ENCODE measurements at regions not wholly inside any gene's neighbourhood (a gene's known extent, or its start where the extent isn't known, plus 50 kb on each side); places are given as distances from the start of the nearest gene placed in this dataset.

DNA sequence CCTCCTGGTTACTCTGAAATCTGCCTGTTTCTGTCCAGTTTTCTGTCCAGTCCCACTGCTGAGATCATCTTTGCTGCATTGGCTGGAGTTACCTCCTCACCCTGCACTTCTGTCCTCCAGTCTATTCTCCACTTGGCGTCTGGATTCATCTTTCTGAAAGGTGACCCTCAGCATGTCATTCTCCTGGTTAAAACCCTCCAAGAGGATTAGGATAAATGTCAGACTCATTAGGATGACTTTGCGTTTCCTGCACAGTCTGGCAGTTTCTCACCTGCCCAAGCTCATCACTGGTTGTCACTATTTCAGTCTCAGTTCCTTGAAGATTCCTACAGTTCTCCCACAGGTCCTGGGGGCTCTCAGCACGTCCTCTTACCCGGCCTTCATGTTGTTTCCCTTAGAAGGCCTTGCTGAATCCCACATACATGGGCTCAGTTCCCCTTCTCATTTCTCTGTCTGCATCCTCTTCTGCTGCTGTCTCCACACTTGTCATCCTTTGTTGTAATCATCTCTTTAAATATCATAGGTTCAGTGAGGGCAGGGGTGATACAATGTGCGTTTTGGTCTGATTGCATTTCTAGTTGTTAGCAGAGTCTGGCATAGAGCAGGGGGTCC lies 374.8 kb downstream of the QKI start:
- no peak overlapping the region for H3K27ac Mint-ChIP-seq

DNA sequence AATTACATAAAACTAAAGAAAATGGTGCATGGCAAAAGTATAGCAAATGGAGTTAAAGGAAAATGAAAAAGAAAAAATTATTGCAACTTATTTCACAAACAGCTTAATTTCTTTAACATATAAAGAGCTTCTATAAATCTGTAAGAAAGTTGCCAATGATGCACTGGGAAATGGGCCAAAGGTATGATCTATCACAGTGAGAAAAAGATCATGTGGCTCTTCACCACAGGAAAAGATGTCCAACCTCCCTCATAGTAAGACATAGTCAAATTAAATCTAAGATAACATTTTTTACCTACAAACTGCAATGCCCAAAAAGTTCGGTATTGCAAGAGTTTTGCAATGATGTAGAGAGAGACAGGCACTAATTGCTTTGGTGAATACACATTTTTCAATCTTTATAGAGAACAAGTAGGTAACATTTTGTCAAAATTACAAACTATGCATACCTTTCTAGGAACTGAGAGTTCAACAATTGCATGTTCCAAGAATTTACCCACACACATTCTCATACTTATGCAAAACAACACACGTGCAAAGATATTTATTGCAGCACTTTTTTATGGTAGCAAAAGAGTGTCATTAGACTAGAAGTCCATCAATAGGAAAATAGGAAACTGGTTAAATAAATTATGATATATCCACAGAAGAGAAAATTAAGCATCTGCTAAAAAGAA lies 372.6 kb downstream of the QKI start:
- Mint-ChIP-seq H3K4me3 (no peak overlapping the region), H3K27me3 (peaks cover 16% of the 10 kb centered on the region), H3K27ac (no peak overlapping the region), H3K9me3 (peaks cover 4% of the 10 kb centered on the region), H3K4me1 (no peaks in the 10 kb centered on the region), H3K36me3 (ENCODE audit: low read depth) (no peaks in the 10 kb centered on the region)
- no peak for ATAC-seq (replicated peaks)

More for the DNA sequence above, 374.8 kb downstream of the QKI start:
- H3K9me3 Mint-ChIP-seq = no peaks in the 10 kb centered on the region
- H3K4me1 Mint-ChIP-seq = no peaks in the 10 kb centered on the region
- H3K36me3 Mint-ChIP-seq (ENCODE audit: low read depth) = no peaks in the 10 kb centered on the region
- ATAC-seq (replicated peaks) = no peak
- H3K4me3 Mint-ChIP-seq = no peak overlapping the region
- H3K27me3 Mint-ChIP-seq = peaks cover 24% of the 10 kb centered on the region

DNA sequence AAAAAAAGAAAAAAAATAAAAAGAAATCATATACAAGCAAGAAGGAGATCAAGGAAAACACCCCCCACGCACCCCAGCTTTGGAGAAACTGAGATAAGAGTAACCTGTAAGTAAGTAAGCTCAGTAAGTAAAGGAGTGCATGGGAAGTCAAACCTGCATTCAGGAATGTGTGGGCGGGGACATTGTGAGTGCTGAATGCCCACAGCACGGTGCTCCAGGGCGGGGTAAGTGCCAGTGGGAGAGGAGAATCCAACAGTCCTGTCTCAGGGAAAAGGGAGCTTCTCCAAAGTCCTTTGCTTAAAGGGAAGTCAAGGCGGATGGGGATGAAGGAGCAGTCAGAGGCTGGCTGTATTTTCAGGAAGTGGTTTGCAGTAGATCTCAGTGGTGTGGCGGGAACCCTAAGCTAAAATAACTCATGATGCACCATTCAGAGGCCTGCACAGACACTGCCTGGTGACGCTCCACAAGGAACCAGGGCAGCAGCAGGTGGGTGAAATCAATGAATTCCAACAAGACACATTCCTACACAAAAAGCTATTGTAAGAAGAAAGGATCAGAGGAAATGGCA lies 368.0 kb downstream of the QKI start:
- Mint-ChIP-seq H3K9me3 (peaks cover 4% of the 10 kb centered on the region), H3K27ac (no peak overlapping the region), H3K36me3 (ENCODE audit: low read depth) (no peaks in the 10 kb centered on the region), H3K27me3 (peaks cover 32% of the 10 kb centered on the region), H3K4me3 (no peak overlapping the region), H3K4me1 (no peaks in the 10 kb centered on the region)
- no peak for ATAC-seq (replicated peaks)

DNA sequence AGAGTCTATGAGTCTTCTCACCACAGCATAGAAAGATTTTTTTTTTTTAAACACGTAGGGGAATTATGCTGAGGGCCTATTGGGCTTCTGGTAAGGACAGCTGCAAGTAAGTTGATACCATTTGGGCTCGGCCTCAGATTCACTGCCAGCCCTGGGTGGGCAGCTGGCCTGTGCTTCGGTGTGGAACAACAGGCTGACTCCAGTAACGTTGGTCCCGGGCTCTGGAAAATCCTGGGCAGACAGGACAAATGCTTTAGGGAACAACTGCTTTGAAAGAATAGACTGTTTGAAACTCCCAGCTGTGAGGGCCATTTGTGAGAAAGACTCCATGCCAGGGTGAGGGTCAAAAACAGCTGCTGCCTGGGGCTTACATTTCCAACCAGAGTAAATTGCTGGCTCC lies 366.5 kb downstream of the QKI start:
- H3K4me1 Mint-ChIP-seq = no peaks in the 10 kb centered on the region
- no peak overlapping the region for H3K4me3 Mint-ChIP-seq
- no peak for ATAC-seq (replicated peaks)
- no peaks in the 10 kb centered on the region for H3K36me3 Mint-ChIP-seq (ENCODE audit: low read depth)
- peaks cover 4% of the 10 kb centered on the region for H3K9me3 Mint-ChIP-seq
- no peak overlapping the region for H3K27ac Mint-ChIP-seq
- peaks cover 32% of the 10 kb centered on the region for H3K27me3 Mint-ChIP-seq

DNA sequence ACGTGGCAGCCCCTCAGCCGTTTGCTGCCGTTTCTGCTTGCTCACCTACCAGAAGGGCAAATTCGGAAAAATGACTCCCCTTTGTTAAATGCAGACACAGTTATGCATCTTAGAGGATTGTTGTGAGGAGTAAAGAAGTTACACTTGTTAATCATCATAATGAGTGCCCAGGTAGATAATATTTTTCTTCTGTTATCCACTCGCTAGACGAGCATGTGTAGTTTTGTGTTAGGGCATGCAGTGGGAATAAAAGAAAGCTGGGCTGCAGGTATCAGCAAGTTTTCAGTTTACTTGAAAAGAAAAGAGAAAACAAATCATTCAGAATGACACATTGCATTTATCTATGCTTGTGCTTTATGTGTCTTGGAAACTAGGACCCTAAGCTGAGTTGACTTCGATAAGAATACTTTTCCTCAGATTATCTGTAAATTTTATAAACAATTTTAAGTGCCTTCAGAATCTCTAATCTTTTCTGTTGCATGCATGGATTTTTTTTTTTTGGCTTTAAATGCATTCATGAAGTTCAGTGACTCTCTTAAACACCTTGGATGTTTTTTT lies 365.3 kb downstream of the QKI start:
- Mint-ChIP-seq H3K4me3 (no peak overlapping the region), H3K27me3 (peaks cover 32% of the 10 kb centered on the region), H3K9me3 (peaks cover 4% of the 10 kb centered on the region), H3K36me3 (ENCODE audit: low read depth) (no peaks in the 10 kb centered on the region), H3K27ac (no peak overlapping the region), H3K4me1 (no peaks in the 10 kb centered on the region)
- no peak for ATAC-seq (replicated peaks)

DNA sequence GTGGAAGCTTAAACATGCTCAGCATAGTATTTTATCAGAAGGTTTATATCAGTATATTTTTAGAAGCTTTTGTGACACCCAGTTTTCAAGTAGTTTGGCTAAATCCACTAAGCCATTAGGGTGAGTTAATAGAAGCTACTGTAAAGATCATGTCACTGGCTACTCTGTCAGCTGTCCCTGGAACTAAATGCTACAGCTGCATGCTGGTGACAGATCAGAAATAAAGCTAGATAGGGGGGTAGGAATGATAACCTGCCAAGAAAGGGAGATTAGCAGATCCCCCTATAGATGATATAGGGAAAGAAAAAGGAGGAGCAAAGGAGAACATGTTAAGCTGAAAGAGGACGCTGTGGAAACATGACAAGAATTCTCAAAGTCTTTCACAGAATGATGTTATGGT lies 363.2 kb downstream of the QKI start:
- ATAC-seq (replicated peaks) = no peak
- no peaks in the 10 kb centered on the region for H3K36me3 Mint-ChIP-seq (ENCODE audit: low read depth)
- H3K27ac Mint-ChIP-seq = no peak overlapping the region
- H3K27me3 Mint-ChIP-seq = peaks cover 27% of the 10 kb centered on the region
- H3K4me3 Mint-ChIP-seq = no peak overlapping the region
- peaks cover 2% of the 10 kb centered on the region for H3K9me3 Mint-ChIP-seq
- H3K4me1 Mint-ChIP-seq = no peaks in the 10 kb centered on the region

DNA sequence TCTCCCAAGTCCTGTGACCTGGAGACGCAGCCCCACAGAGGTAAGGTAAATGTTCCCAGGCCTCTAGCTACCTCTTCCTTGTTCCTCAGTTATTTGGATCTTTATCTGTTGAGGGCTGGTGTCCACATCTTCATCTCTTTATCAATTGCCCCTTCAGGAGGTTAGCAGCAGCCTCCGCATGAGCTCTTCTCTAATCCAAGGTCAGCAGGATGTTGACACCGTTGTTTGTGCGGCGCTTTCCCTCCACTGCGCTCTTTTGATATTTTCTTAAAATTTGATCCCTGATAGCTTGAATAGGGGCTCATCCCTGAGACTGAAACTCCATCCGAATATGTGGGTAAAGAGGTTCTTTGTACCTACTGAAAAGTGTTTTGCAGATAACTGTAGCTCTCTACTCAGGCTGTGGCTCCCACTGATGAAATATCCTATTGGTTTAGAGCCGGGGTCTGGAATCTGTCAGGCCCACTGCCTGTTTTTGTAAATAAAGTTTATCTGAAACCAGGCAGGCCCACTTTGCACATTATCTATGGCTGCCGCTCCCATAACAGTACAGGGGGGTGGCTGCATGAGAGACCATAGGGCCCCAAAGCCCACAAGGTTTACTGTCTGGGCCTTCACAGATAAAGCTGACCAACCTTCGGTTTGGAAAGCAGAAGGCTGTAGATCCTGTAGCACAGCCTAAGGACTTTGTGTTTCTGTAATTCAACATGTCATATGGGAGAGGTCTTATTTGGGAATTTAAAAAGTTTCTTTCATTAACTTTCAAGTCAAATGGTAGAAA lies 362.6 kb downstream of the QKI start:
- H3K27me3 Mint-ChIP-seq = peaks cover 24% of the 10 kb centered on the region
- H3K4me1 Mint-ChIP-seq = no peaks in the 10 kb centered on the region
- no peaks in the 10 kb centered on the region for H3K9me3 Mint-ChIP-seq
- no peaks in the 10 kb centered on the region for H3K36me3 Mint-ChIP-seq (ENCODE audit: low read depth)
- no peak for ATAC-seq (replicated peaks)
- H3K4me3 Mint-ChIP-seq = no peak overlapping the region
- no peak overlapping the region for H3K27ac Mint-ChIP-seq

DNA sequence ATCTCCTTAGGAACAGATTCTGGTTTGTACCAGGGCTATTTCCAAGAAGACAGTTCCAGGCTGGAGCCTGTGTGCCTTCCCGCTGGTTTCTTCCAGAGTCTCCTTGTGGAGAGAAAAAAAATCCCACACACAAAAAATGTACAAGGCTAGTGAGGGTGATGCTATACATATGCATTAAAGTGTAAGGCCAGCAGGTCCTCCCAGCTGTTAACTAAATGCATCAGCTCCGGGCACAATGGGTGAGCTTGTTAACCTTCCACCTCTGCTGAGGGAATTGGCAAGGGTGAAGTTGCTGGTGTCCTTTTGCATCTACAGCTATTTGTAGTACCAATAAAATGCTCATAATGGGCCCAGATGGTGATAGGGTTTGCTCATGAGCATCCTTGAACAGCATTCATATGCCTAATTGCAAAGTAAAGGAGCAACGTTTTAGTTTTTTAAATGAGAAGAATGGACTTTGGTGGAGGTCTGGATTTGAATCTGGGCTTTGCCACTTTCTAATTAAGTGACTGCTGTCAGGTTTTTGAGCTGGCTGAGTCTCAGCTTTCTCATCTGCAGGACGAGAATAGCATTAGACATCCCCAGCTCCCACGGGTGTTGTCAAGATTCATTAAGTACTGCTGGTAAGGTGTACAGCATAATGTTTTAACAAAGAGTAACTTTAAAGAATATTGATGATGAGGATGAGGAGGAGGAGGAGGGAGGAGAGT lies 361.8 kb downstream of the QKI start:
- no peaks in the 10 kb centered on the region for H3K9me3 Mint-ChIP-seq
- ATAC-seq (replicated peaks) = no peak
- peaks cover 24% of the 10 kb centered on the region for H3K27me3 Mint-ChIP-seq
- H3K4me3 Mint-ChIP-seq = no peak overlapping the region
- H3K4me1 Mint-ChIP-seq = no peaks in the 10 kb centered on the region
- H3K27ac Mint-ChIP-seq = no peak overlapping the region
- no peaks in the 10 kb centered on the region for H3K36me3 Mint-ChIP-seq (ENCODE audit: low read depth)

DNA sequence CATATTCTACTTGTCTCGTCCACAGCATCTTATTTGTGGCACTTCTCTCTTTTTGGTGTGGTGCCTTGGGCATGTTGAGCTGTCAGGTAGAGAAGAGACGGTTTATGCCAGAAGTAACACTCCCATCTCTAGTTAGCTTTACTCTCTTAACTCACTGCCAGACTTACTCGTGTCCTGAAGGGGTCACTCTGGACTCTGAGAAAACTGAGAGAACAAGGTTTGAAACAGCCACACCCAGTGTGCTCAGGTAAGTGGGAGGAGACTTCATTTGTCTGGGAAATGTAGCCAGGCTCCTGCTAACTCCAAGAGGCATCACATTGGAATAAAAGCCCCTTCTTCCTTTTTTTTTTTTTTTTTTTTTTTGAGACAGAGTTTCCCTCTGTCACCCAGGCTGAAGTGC lies 360.8 kb downstream of the QKI start:
- H3K36me3 Mint-ChIP-seq (ENCODE audit: low read depth) = no peaks in the 10 kb centered on the region
- H3K27me3 Mint-ChIP-seq = peaks cover 20% of the 10 kb centered on the region
- no peak overlapping the region for H3K4me3 Mint-ChIP-seq
- H3K4me1 Mint-ChIP-seq = no peaks in the 10 kb centered on the region
- H3K9me3 Mint-ChIP-seq = no peaks in the 10 kb centered on the region
- H3K27ac Mint-ChIP-seq = no peak overlapping the region
- ATAC-seq (replicated peaks) = no peak

DNA sequence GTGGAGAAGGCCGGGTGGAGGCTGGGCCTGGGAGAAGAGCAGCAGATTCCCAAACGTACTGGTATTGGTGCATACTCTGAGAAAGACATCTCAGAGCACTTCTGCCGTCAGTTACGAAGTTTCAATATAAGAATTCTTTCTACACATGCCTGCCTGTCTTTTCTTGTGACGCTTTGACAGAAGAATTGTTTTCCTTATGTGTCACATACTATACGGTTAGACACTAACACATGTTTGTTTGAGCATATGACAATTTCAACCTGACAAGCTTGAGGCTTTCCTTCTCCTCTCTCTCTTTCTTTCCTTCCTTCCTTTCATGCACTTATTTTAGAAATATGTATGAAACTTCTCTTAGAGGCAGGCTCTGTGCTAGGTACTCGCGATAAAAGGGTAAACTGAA lies 360.0 kb downstream of the QKI start:
- H3K4me3 Mint-ChIP-seq = no peak overlapping the region
- ATAC-seq (replicated peaks) = no peak
- no peaks in the 10 kb centered on the region for H3K9me3 Mint-ChIP-seq
- H3K4me1 Mint-ChIP-seq = no peaks in the 10 kb centered on the region
- peaks cover 18% of the 10 kb centered on the region for H3K27me3 Mint-ChIP-seq
- H3K36me3 Mint-ChIP-seq (ENCODE audit: low read depth) = no peaks in the 10 kb centered on the region
- H3K27ac Mint-ChIP-seq = no peak overlapping the region

DNA sequence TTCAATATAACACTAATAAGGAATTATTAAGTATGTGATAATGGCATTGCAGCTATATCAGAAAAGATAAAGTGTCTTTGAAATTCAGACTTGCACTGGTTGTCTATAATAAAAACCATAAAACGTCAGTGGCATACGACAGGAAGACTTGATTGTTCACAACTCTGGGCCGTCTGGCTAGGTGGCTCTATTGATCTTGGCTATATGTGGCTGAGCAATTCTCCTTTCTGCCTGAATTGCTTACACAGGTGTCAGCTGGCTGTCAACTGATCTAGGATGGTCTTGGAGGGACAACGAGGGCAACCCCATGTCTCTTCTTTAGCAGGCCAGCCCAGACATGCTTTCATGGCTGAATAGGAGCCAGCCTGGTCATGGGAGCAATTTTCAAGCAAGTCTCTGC lies 359.1 kb downstream of the QKI start:
- no peak overlapping the region for H3K4me3 Mint-ChIP-seq
- no peak for ATAC-seq (replicated peaks)
- peaks cover 15% of the 10 kb centered on the region for H3K27me3 Mint-ChIP-seq
- no peaks in the 10 kb centered on the region for H3K9me3 Mint-ChIP-seq
- H3K4me1 Mint-ChIP-seq = no peaks in the 10 kb centered on the region
- H3K36me3 Mint-ChIP-seq (ENCODE audit: low read depth) = no peaks in the 10 kb centered on the region
- H3K27ac Mint-ChIP-seq = no peak overlapping the region

DNA sequence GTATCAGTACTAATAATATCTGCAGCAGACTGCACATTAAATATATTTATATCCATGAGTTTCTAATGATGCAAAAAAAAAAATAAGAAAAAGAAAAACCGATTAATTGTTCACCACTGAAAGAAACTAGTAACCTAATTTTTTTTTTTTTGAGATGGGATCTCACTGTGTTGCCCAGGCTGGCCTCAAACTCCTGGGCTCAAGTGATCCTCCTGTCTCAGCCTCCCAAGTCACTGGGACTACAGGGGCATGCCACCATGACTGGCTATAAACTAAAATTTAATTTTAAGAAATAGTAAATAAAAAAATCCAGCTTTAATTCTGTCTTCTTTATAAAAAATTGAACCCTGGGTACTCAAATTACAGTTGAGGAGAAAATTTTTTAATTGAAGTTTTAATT lies 358.2 kb downstream of the QKI start:
- H3K9me3 Mint-ChIP-seq = no peaks in the 10 kb centered on the region
- no peaks in the 10 kb centered on the region for H3K4me1 Mint-ChIP-seq
- ATAC-seq (replicated peaks) = no peak
- no peak overlapping the region for H3K4me3 Mint-ChIP-seq
- H3K27ac Mint-ChIP-seq = no peak overlapping the region
- peaks cover 10% of the 10 kb centered on the region for H3K27me3 Mint-ChIP-seq
- H3K36me3 Mint-ChIP-seq (ENCODE audit: low read depth) = no peaks in the 10 kb centered on the region

DNA sequence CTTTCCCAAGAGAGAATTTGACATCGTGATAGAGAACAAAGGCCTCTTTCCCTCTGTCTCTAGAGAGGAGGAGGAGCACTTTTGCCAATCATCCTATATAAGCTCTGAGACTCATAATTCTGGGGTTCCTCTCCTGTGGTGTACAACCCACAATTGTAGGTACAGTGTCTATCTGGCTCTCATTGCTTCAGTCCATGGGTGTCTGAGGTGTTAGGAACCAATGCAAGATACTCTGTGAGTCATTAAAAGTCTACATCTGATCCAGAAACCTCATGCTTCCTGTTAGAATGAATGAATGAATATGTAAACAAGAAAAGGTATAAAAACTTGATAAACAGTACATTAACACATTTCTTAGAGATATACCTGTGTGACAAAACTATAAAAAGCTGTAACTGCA lies 356.7 kb downstream of the QKI start:
- peaks cover 16% of the 10 kb centered on the region for H3K27me3 Mint-ChIP-seq
- H3K9me3 Mint-ChIP-seq = no peaks in the 10 kb centered on the region
- H3K36me3 Mint-ChIP-seq (ENCODE audit: low read depth) = no peaks in the 10 kb centered on the region
- no peaks in the 10 kb centered on the region for H3K4me1 Mint-ChIP-seq
- ATAC-seq (replicated peaks) = no peak
- no peak overlapping the region for H3K4me3 Mint-ChIP-seq
- H3K27ac Mint-ChIP-seq = no peak overlapping the region

DNA sequence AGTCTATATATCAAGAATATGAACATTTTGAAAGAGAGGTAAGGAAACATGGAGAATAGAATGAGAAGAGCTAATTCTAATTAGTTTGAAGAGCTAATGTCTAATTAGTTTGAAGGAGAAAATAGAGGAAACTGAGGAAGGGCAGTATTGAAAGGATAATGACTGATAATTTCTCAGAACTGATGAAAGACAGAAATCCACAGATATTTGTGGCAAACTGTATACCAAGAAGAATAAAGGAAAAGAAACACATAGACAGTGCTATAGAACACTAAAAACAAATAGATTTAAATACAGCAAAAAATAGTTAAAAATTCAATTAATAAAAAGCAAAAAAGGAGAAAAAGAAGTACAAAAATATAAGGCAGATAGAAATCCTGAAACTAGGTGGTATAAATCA lies 354.4 kb downstream of the QKI start:
- no peak overlapping the region for H3K27ac Mint-ChIP-seq
- ATAC-seq (replicated peaks) = no peak
- no peak overlapping the region for H3K4me3 Mint-ChIP-seq
- no peaks in the 10 kb centered on the region for H3K36me3 Mint-ChIP-seq (ENCODE audit: low read depth)
- H3K27me3 Mint-ChIP-seq = peaks cover 19% of the 10 kb centered on the region
- no peaks in the 10 kb centered on the region for H3K4me1 Mint-ChIP-seq
- H3K9me3 Mint-ChIP-seq = no peaks in the 10 kb centered on the region
